GM06990 (cell line): ENCODE measurements at regions not wholly inside any gene's neighbourhood (a gene's known extent, or its start where the extent isn't known, plus 50 kb on each side); places are given as distances from the start of the nearest gene placed in this dataset.

ENCODE experiments used
- DNase-seq: peaks from one replicate; pipeline ENCODE4 v3.0.0-alpha.2; 2011; ENCODE audit not compliant: insufficient read length; ENCODE audit errors: extremely low read depth
- H3K27me3 ChIP-seq: replicated peaks from 2 replicates; pipeline ENCODE4 v1.6.0; 2011; ENCODE audit warnings: low read length; ENCODE audit not compliant: control insufficient read depth, insufficient read depth
- H3K36me3 ChIP-seq: 2 replicates; pipeline ENCODE4 v1.5.1; 2011; ENCODE audit warnings: low read length; ENCODE audit not compliant: control insufficient read depth, insufficient read depth
- H3K4me3 ChIP-seq: replicated peaks from 2 replicates; pipeline ENCODE4 v1.5.1; 2011; ENCODE audit warnings: low read depth, mild to moderate bottlenecking, control low read depth, low read length
- TF ChIP-seq, protein P1 (sequence below): IDR thresholded peaks from 2 replicates; pipeline ENCODE4 v1.5.1; 2011; ENCODE audit warnings: low read length, control low read depth, mild to moderate bottlenecking, inconsistent platforms; ENCODE audit not compliant: insufficient read depth, poor library complexity, severe bottlenecking

DNA sequence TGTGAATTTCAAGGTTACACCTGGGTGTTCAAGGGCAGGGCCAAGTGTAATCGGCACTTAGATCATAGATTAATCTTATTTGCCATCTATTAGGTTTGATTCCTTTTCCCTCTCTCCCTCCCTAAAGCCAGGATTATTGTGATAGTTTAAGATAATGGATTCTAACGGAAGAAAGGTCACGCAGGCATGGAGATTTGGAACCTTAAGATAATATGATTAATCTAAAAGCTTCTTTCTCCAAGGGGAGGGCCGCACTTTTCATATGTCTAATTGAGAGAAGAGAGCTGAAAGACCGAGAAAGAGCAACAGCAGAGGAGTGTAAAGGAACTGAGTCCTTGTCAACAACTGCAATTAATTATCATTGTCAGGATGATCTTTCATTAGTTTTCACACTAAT, 858.8 kb upstream of the NR2F2 start:
- H3K4me3 ChIP-seq = no peak overlapping the region
- H3K27me3 ChIP-seq = no peaks in the 10 kb centered on the region
- DNase-seq = no peak
- H3K36me3 ChIP-seq = no peaks in the 10 kb centered on the region; the same call in 1 of the 2 replicates
- TF ChIP-seq, protein P1, sequence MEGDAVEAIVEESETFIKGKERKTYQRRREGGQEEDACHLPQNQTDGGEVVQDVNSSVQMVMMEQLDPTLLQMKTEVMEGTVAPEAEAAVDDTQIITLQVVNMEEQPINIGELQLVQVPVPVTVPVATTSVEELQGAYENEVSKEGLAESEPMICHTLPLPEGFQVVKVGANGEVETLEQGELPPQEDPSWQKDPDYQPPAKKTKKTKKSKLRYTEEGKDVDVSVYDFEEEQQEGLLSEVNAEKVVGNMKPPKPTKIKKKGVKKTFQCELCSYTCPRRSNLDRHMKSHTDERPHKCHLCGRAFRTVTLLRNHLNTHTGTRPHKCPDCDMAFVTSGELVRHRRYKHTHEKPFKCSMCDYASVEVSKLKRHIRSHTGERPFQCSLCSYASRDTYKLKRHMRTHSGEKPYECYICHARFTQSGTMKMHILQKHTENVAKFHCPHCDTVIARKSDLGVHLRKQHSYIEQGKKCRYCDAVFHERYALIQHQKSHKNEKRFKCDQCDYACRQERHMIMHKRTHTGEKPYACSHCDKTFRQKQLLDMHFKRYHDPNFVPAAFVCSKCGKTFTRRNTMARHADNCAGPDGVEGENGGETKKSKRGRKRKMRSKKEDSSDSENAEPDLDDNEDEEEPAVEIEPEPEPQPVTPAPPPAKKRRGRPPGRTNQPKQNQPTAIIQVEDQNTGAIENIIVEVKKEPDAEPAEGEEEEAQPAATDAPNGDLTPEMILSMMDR = no peak

DNA sequence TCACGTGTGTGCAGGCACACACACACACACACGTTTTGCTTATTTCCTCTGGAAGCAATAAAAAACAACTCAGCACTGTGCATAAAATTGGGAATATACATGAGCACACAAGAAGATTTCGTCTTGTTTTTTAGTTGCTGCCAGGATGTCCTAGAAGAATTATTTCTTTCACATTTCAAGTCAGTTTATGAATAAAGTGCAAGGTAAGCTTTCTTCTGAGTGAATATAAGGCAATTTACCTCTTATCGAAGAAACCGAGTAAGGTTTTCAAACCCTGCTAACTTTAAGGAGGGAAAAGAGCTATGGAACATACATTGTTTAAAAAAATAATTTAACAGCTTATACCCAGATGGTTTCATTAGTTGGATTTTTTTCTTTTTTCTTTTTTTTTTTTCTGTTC, 855.4 kb upstream of the NR2F2 start:
- H3K4me3 ChIP-seq = no peak overlapping the region
- H3K27me3 ChIP-seq = no peaks in the 10 kb centered on the region
- no peaks in the 10 kb centered on the region for H3K36me3 ChIP-seq
- no peak for DNase-seq
- TF ChIP-seq, protein P1 = no peak

DNA sequence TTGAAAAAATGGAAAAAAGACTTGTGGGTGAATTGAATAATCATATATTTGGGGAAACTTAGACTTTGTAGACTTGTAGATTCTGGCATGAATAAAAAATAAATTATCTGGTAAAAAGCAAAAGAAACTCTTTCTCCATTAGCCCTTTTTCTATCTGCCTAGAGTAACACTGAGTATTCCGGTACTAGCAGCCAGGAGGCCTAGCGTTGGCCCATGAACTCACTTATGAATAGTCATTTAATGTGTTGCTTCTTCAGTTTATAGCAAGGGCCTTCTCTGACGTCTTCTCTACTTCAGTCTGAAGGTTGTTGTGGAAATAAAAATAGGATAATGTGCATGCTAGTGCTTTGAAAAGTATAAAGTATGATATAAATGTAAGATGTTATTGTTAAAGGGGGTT, 851.2 kb upstream of the NR2F2 start:
- TF ChIP-seq, protein P1 = no peak
- Histone ChIP-seq H3K4me3 (no peak overlapping the region), H3K36me3 (no peaks in the 10 kb centered on the region), H3K27me3 (no peaks in the 10 kb centered on the region)
- DNase-seq = no peak

DNA sequence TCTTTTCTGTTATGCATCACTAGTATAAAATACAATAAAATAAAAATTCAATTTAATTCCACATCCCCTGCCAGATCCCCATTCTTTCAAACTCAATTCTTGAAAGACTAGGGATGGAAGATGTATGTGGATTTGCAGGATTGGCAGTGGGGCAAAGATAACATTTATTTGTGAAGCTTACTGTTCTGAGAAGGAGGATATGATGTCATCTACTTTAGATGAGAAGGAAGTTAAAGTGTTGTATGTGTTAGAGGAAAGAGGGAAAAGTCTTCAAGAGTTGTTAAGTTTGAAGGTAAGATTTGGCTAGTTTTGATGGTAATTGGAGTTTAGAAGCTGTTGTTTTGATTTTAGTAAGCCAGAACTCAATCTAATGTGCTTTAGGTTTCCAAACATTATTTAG, 845.1 kb upstream of the NR2F2 start:
- H3K27me3 ChIP-seq = no peaks in the 10 kb centered on the region
- TF ChIP-seq, protein P1 = no peak
- H3K36me3 ChIP-seq = no peaks in the 10 kb centered on the region
- no peak overlapping the region for H3K4me3 ChIP-seq
- no peak for DNase-seq

DNA sequence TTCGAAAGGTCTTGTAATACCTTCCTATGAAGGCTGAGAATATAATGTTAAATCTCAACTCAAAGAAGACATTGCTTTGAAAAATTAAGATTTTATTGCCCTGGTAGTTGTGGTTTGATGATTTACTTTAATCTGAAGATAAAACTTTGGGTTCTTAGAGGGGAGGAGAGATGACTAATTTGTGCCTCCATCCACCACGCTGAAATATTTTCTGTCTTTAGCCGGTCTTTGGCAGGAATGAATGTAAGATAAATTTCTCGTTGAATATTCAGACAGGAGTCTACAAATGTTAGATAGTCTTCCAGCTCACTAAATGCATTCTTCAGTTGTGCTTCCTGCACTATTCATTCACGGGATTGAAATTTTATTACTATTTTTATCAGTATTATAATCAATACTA, 844.3 kb upstream of the NR2F2 start:
- TF ChIP-seq, protein P1 = no peak
- H3K36me3 ChIP-seq = no peaks in the 10 kb centered on the region
- no peak for DNase-seq
- H3K4me3 ChIP-seq = no peak overlapping the region
- H3K27me3 ChIP-seq = no peaks in the 10 kb centered on the region

DNA sequence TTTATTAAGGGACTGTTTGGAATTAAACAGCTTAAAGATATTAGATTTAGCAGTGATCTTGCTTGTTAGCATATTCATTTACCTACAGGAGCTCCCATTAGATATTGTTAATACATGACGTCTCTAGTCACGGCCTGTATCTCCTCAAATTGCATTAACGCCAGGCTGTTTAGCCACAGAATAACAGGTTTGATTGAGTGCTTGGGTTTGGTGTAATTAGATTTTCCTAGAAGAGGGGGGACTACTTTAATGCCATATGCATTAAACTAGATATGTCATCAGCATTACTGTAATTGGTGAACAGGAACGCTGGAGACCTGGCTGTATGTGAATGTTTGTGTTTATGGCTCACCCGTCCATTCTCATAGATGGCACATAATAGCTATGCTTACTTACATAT, 841.4 kb upstream of the NR2F2 start:
- Histone ChIP-seq H3K27me3 (no peaks in the 10 kb centered on the region), H3K4me3 (no peak overlapping the region), H3K36me3 (no peaks in the 10 kb centered on the region)
- TF ChIP-seq, protein P1 = no peak
- no peak for DNase-seq
